Neural cell (in vitro differentiated cells): ENCODE measurements at regions not wholly inside any gene's neighbourhood (a gene's known extent, or its start where the extent isn't known, plus 50 kb on each side); places are given as distances from the start of the nearest gene placed in this dataset.

ENCODE experiments used
- H2AFZ ChIP-seq: fragments of 200-600, 300-800 bp; sonication (generic), shearing (Covaris generic); 2 replicates; pipeline ENCODE4 v1.6.0; 2014; ENCODE audit warnings: low read depth, mild to moderate bottlenecking, antibody characterized with exemption, low read length, moderate library complexity
- H3F3A ChIP-seq: fragments of 200-600 bp; shearing (Covaris generic); 2 replicates; pipeline ENCODE4 v1.6.1; 2016; ENCODE audit warnings: mild to moderate bottlenecking, moderate library complexity, mixed read lengths, antibody characterized with exemption, low read length; ENCODE audit not compliant: insufficient read depth, poor library complexity, severe bottlenecking
- H3K27ac ChIP-seq: fragments of 200-600, 300-800 bp; sonication (generic), shearing (Covaris generic); 2 replicates; pipeline ENCODE4 v1.5.1; 2014; ENCODE audit warnings: mild to moderate bottlenecking, low read length, moderate library complexity
- H3K27me3 ChIP-seq: fragments of 300-800, 200-600 bp; sonication (generic), shearing (Covaris generic); 2 replicates; pipeline ENCODE4 v1.6.0; 2014; ENCODE audit warnings: mild to moderate bottlenecking, low read depth, low read length, moderate library complexity; ENCODE audit not compliant: insufficient read depth
- H3K36me3 ChIP-seq: fragments of 300-800, 200-600 bp; sonication (generic), shearing (Covaris generic); 2 replicates; pipeline ENCODE4 v1.5.1; 2014; ENCODE audit warnings: mild to moderate bottlenecking, antibody characterized with exemption, low read length, moderate library complexity; ENCODE audit not compliant: insufficient read depth
- H3K4me2 ChIP-seq: fragments of 300-800, 200-600 bp; sonication (generic), shearing (Covaris generic); 2 replicates; pipeline ENCODE4 v1.6.0; 2014; ENCODE audit warnings: mild to moderate bottlenecking, low read length
- H3K4me3 ChIP-seq: fragments of 300-800, 200-600 bp; sonication (generic), shearing (Covaris generic); 2 replicates; pipeline ENCODE4 v1.5.1; 2014; ENCODE audit warnings: mild to moderate bottlenecking, low read length, moderate library complexity
- H3K79me2 ChIP-seq: fragments of 200-600 bp; shearing (Covaris generic); replicated peaks from 2 replicates; pipeline ENCODE4 v1.6.0; 2014; ENCODE audit warnings: mild to moderate bottlenecking, low read length, moderate library complexity; ENCODE audit not compliant: insufficient read depth
- H3K9ac ChIP-seq: fragments of 300-800, 200-600 bp; sonication (generic), shearing (Covaris generic); 2 replicates; pipeline ENCODE4 v1.6.1; 2016; ENCODE audit warnings: mild to moderate bottlenecking, low read length, mixed read lengths
- H3K9me2 ChIP-seq: fragments of 200-600 bp; shearing (Covaris generic); 2 replicates; pipeline ENCODE4 v1.6.1; 2016; ENCODE audit warnings: mild to moderate bottlenecking, low read length, mixed read lengths; ENCODE audit not compliant: insufficient read depth
- H3K9me3 ChIP-seq: fragments of 200-600, 300-800 bp; sonication (generic), shearing (Covaris generic); 2 replicates; pipeline ENCODE4 v1.6.1; 2016; ENCODE audit warnings: mild to moderate bottlenecking, mixed run types, low read length, moderate library complexity, mixed read lengths
- H4K20me1 ChIP-seq: fragments of 200-600 bp; shearing (Covaris generic); 2 replicates; pipeline ENCODE4 v1.6.1; 2016; ENCODE audit warnings: mild to moderate bottlenecking, mixed run types; ENCODE audit not compliant: insufficient read depth
- EP300 ChIP-seq: fragments of 450-650 bp; conservative IDR thresholded peaks from 2 replicates; pipeline ENCODE4 v1.6.1; 2014; ENCODE audit warnings: antibody characterized with exemption, mild to moderate bottlenecking, moderate library complexity; ENCODE audit not compliant: poor library complexity, severe bottlenecking
- EZH2 ChIP-seq: fragments of 200-600, 300-800 bp; shearing (Covaris generic), sonication (generic); IDR thresholded peaks from 2 replicates; pipeline ENCODE4 v1.6.1; 2014; ENCODE audit warnings: antibody characterized with exemption, low read length, borderline replicate concordance, mild to moderate bottlenecking; ENCODE audit not compliant: insufficient read depth, poor library complexity, severe bottlenecking
- MXI1 ChIP-seq: fragments of 450-650 bp; conservative IDR thresholded peaks from 2 replicates; pipeline ENCODE4 v1.6.1; 2014; ENCODE audit warnings: antibody characterized with exemption, mild to moderate bottlenecking; ENCODE audit not compliant: poor library complexity, severe bottlenecking
- POLR2AphosphoS5 ChIP-seq: IDR thresholded peaks from 2 replicates; pipeline ENCODE4 v1.6.1; 2012
- RAD21 ChIP-seq: fragments of 450-650 bp; conservative IDR thresholded peaks from 2 replicates; pipeline ENCODE4 v1.6.1; 2014; ENCODE audit warnings: antibody characterized with exemption, mild to moderate bottlenecking, moderate library complexity
- SMC3 ChIP-seq: fragments of 450-650 bp; conservative IDR thresholded peaks from 2 replicates; pipeline ENCODE4 v1.6.1; 2014; ENCODE audit warnings: antibody characterized with exemption, mild to moderate bottlenecking, moderate library complexity; ENCODE audit not compliant: poor library complexity
- TAF1 ChIP-seq: IDR thresholded peaks from 2 replicates; pipeline ENCODE4 v1.6.1; 2012; ENCODE audit warnings: low read depth
- TF ChIP-seq, protein P1 (sequence below): fragments of 450-650 bp; IDR thresholded peaks from 2 replicates; pipeline ENCODE4 v1.5.1; 2014; ENCODE audit warnings: antibody characterized with exemption, mild to moderate bottlenecking, moderate library complexity; ENCODE audit not compliant: poor library complexity, severe bottlenecking
- TF ChIP-seq, protein P2 (sequence below): IDR thresholded peaks from 2 replicates; pipeline ENCODE4 v1.6.1; 2012; ENCODE audit warnings: borderline replicate concordance

DNA sequence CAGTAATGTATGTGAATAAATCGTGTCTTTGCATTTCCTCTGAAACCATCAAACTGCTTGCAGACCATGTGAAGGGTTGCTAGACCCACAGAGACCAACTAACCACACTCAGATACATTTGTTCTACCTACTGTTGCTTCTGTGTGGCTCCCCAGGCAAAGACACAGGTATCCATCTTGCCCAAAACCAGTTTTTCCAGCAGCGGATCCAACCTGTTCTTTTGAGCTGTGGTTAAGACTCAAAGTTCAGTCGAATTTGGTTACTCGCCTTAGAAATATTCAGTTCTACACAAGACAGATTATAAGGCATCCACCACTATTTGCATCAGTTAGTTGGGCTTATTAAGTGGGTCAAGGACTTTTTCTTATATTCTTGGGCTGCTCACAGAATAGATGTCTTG, 276.2 kb upstream of the EPHA4 start:
- no peaks in the 10 kb centered on the region for H4K20me1 ChIP-seq
- no peak overlapping the region for H2AFZ ChIP-seq
- H3K36me3 ChIP-seq, result no peaks in the 10 kb centered on the region
- H3K79me2 ChIP-seq, result no peaks in the 10 kb centered on the region
- H3K4me2 ChIP-seq, result no peak overlapping the region
- H3F3A ChIP-seq, result no peaks in the 10 kb centered on the region
- H3K9me3 ChIP-seq, result no peaks in the 10 kb centered on the region
- no peak overlapping the region for H3K9ac ChIP-seq
- H3K27ac ChIP-seq, result no peak overlapping the region
- TF ChIP-seq SMC3 (no peak), EZH2 (no peak), MXI1 (no peak), EP300 (no peak), TAF1 (no peak), RAD21 (no peak), POLR2AphosphoS5 (no peak)
- TF ChIP-seq, protein P1, sequence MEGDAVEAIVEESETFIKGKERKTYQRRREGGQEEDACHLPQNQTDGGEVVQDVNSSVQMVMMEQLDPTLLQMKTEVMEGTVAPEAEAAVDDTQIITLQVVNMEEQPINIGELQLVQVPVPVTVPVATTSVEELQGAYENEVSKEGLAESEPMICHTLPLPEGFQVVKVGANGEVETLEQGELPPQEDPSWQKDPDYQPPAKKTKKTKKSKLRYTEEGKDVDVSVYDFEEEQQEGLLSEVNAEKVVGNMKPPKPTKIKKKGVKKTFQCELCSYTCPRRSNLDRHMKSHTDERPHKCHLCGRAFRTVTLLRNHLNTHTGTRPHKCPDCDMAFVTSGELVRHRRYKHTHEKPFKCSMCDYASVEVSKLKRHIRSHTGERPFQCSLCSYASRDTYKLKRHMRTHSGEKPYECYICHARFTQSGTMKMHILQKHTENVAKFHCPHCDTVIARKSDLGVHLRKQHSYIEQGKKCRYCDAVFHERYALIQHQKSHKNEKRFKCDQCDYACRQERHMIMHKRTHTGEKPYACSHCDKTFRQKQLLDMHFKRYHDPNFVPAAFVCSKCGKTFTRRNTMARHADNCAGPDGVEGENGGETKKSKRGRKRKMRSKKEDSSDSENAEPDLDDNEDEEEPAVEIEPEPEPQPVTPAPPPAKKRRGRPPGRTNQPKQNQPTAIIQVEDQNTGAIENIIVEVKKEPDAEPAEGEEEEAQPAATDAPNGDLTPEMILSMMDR, result no peak
- TF ChIP-seq, protein P2, sequence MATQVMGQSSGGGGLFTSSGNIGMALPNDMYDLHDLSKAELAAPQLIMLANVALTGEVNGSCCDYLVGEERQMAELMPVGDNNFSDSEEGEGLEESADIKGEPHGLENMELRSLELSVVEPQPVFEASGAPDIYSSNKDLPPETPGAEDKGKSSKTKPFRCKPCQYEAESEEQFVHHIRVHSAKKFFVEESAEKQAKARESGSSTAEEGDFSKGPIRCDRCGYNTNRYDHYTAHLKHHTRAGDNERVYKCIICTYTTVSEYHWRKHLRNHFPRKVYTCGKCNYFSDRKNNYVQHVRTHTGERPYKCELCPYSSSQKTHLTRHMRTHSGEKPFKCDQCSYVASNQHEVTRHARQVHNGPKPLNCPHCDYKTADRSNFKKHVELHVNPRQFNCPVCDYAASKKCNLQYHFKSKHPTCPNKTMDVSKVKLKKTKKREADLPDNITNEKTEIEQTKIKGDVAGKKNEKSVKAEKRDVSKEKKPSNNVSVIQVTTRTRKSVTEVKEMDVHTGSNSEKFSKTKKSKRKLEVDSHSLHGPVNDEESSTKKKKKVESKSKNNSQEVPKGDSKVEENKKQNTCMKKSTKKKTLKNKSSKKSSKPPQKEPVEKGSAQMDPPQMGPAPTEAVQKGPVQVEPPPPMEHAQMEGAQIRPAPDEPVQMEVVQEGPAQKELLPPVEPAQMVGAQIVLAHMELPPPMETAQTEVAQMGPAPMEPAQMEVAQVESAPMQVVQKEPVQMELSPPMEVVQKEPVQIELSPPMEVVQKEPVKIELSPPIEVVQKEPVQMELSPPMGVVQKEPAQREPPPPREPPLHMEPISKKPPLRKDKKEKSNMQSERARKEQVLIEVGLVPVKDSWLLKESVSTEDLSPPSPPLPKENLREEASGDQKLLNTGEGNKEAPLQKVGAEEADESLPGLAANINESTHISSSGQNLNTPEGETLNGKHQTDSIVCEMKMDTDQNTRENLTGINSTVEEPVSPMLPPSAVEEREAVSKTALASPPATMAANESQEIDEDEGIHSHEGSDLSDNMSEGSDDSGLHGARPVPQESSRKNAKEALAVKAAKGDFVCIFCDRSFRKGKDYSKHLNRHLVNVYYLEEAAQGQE, result no peak
- no peaks in the 10 kb centered on the region for H3K27me3 ChIP-seq
- H3K4me3 ChIP-seq, result no peak overlapping the region
- no peaks in the 10 kb centered on the region for H3K9me2 ChIP-seq

DNA sequence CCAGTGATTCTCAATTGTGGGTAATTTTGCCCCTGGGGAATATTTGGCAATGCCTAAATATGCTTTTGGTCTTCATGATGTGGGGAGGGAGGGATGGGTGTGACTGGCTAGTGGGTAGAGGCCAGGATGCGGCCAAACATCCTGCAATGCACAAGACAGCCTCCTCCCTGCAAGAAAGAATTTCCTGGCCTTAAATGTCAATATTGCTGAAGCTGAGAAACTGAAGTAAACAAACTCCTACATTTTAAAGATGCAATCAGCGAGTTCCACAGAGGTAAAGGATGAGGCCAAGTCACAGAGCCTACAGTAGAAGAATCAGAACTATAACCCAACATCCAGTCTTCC, 272.9 kb upstream of the EPHA4 start:
- Histone ChIP-seq H2AFZ (no peak overlapping the region), H3K27ac (no peak overlapping the region), H3K36me3 (no peaks in the 10 kb centered on the region), H4K20me1 (no peaks in the 10 kb centered on the region), H3K27me3 (no peaks in the 10 kb centered on the region), H3K79me2 (no peaks in the 10 kb centered on the region), H3K4me2 (no peak overlapping the region), H3F3A (no peaks in the 10 kb centered on the region), H3K9ac (no peak overlapping the region), H3K9me2 (no peaks in the 10 kb centered on the region), H3K4me3 (no peak overlapping the region), H3K9me3 (no peaks in the 10 kb centered on the region)
- no peak for TF ChIP-seq POLR2AphosphoS5
- no peak for TF ChIP-seq TAF1
- no peak for TF ChIP-seq SMC3
- no peak for TF ChIP-seq RAD21
- TF ChIP-seq, protein P1, result no peak
- no peak for TF ChIP-seq EZH2
- TF ChIP-seq EP300, result no peak
- TF ChIP-seq MXI1, result no peak
- TF ChIP-seq, protein P2, result no peak
